PFSK-1 (cell line): ENCODE measurements at regions not wholly inside any gene's neighbourhood (a gene's known extent, or its start where the extent isn't known, plus 50 kb on each side); places are given as distances from the start of the nearest gene placed in this dataset.

ENCODE experiments used
- FOXP2 ChIP-seq: optimal IDR thresholded peaks from 2 replicates; pipeline ENCODE3; 2011; ENCODE audit warnings: borderline replicate concordance, control low read depth, inconsistent platforms; ENCODE audit not compliant: insufficient read depth; ENCODE audit errors: extremely low read length, extremely low read depth
- POLR2AphosphoS5 ChIP-seq: IDR thresholded peaks from 2 replicates; pipeline ENCODE4 v1.6.1; 2012; ENCODE audit warnings: low read depth, mild to moderate bottlenecking, control low read depth, low read length, moderate library complexity
- REST ChIP-seq, 2 experiments: IDR thresholded peaks; 2 replicates each; pipeline versions ENCODE4 v1.6.1 to v1.8.0; 2011 to 2012; ENCODE audit warnings: low read depth in 2 of 2, low read length in 2 of 2, control low read depth in 1 of 2, inconsistent platforms in 1 of 2, mild to moderate bottlenecking in 1 of 2, moderate library complexity in 1 of 2; ENCODE audit not compliant: insufficient read depth in 1 of 2
- SIN3A ChIP-seq: IDR thresholded peaks from 2 replicates; pipeline ENCODE4 v1.6.1; 2012; ENCODE audit warnings: mild to moderate bottlenecking, low read length, moderate library complexity, borderline replicate concordance; ENCODE audit not compliant: insufficient read depth
- TAF1 ChIP-seq: IDR thresholded peaks from 2 replicates; pipeline ENCODE4 v1.6.1; 2012; ENCODE audit warnings: low read length, control low read depth, borderline replicate concordance; ENCODE audit not compliant: insufficient read depth

- TF ChIP-seq SIN3A = no peak
- TF ChIP-seq POLR2AphosphoS5 = no peak
- no peak for TF ChIP-seq FOXP2
- TF ChIP-seq TAF1 = no peak
- TF ChIP-seq REST (IDR thresholded peaks at IDR 0.05; ENCODE audit: insufficient read depth in 1 of 2, low read depth in 2 of 2, low read length in 2 of 2) = no peak
These were observed 306.3 kb downstream of the PRL start for GRCh38 chr6:21990577-21990976.

- TF ChIP-seq REST (IDR thresholded peaks at IDR 0.05; ENCODE audit: insufficient read depth in 1 of 2, low read depth in 2 of 2, low read length in 2 of 2) = no peak
- no peak for TF ChIP-seq POLR2AphosphoS5
- TF ChIP-seq FOXP2 = no peak
- no peak for TF ChIP-seq TAF1
- no peak for TF ChIP-seq SIN3A
These were observed 304.5 kb downstream of the PRL start for GRCh38 chr6:21992178-21992967.

- TF ChIP-seq REST (IDR thresholded peaks at IDR 0.05; ENCODE audit: insufficient read depth in 1 of 2, low read depth in 2 of 2, low read length in 2 of 2) (no peak), SIN3A (no peak), FOXP2 (no peak), TAF1 (no peak), POLR2AphosphoS5 (no peak)
These were observed 303.0 kb downstream of the PRL start for GRCh38 chr6:21993841-21994240.

GRCh38 chr6:21994821-21995220 lies 302.0 kb downstream of the PRL start:
- TF ChIP-seq TAF1 = no peak
- no peak for TF ChIP-seq POLR2AphosphoS5
- TF ChIP-seq REST (IDR thresholded peaks at IDR 0.05; ENCODE audit: insufficient read depth in 1 of 2, low read depth in 2 of 2, low read length in 2 of 2) = no peak
- no peak for TF ChIP-seq FOXP2
- TF ChIP-seq SIN3A = no peak
